GF-D8 (cell line): ENCODE measurements at regions not wholly inside any gene's neighbourhood (a gene's known extent, or its start where the extent isn't known, plus 50 kb on each side); places are given as distances from the start of the nearest gene placed in this dataset.

ENCODE experiments used
- DNase-seq: peaks from one replicate; lab custom pipeline; 2025; lab: John Stamatoyannopoulos, UW

DNA sequence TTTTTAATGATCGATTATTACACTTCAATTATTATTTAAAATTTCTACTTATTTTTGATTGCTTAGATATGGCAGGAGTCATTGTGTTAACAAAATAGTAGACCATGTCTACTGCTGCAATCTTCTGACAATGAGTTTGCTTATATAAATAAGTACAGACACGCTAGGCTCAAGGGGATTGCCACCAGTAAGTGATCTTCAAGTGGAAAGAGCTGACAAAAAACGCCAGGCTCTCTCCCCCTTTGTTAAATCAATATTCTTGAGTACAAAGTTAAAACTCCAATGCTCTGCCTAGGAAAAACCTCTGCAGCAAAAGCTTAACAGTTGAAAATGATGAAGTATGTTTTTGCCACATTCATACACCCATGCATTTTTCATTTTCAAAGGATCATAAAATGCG, 738.1 kb downstream of the HDGFL1 start:
- no peak for DNase-seq

GRCh38 chr6:23308166-23308565, 738.8 kb downstream of the HDGFL1 start:
- DNase-seq = no peak

DNA sequence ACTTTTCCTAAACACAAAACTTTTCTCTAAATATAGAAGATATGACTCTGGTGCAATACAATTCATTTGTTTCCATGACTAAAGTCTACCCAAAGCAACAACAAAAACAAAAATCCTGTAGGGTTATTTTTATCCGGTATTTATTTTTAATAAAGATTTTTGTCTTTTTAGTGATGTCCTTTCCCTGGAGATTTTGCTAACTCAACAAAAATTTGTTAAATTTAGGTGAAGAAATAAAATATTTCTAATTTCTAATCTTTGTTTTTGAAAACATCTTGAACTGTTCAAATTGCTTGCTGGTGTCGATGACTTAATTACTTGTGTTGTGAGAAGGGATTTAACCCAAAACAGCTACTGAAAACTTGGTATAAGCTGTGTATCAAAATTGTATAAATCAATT, 741.8 kb downstream of the HDGFL1 start:
- DNase-seq = no peak

GRCh38 chr6:23316131-23316530, 746.8 kb downstream of the HDGFL1 start:
- no peak for DNase-seq

DNA sequence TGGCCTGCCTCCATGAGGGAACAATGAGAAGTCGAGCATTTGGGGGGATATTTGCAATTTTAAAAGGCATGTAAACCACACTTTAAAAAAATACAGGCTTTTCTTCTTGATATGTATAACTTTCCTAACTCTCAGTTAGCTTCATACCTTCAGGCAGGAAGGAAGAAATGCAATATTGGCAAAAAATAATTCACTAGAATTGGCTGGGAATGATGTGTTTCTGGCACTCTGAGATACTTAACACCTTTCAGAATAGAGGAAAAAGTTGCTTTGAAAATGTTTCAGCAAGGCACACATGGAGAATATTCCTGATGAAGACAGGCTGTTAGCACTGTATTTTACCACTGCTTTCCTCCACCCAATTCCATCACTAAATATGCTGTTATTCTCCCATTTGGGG, 747.6 kb downstream of the HDGFL1 start:
- DNase-seq = no peak

DNA sequence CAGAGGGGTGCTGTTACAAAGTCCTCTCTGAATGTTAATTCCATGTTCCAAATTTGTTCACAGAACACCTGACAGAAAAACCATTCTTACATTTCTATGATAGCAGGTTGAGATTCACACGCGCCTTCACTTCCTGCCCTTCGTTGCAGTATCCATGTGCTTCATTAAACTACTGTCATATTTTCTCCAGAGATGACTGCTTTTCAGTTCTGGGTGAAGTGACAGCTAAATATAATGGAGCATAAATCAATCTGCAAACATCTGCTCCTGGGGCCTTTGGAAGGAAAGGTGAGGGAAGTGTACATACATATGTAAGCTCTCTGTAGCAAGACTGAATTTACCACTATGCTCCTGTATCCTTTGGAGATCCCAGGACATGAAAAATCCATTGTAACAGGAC, 750.2 kb downstream of the HDGFL1 start:
- DNase-seq = no peak

- no peak for DNase-seq
These were observed 751.2 kb downstream of the HDGFL1 start for GRCh38 chr6:23320471-23321015.

DNA sequence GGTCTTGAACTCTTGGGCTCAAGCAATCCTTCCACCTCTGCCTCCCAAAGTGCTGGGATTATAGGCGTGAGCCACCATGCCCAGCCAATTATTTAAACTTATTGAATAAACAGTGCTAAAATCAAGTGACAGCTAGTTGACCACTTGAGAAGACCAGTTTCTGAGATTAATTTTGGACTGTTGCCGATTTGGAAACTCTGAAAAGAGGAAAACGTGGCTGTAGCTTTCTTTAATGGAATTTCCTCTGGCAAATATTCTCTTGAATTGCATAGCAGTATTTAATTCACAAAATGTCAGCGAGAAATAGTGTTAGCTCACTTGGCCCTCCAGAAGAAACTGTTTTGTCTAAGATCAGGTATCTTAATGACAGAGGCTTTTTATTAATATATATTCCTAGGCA, 754.5 kb downstream of the HDGFL1 start:
- DNase-seq = no peak

GRCh38 chr6:23325065-23325464, 755.7 kb downstream of the HDGFL1 start:
- DNase-seq = no peak

GRCh38 chr6:23327621-23328020, 758.3 kb downstream of the HDGFL1 start:
- DNase-seq = no peak

- no peak for DNase-seq
These were observed 759.7 kb downstream of the HDGFL1 start for GRCh38 chr6:23329086-23329485.

- DNase-seq = no peak
These were observed 761.3 kb downstream of the HDGFL1 start for GRCh38 chr6:23330632-23331031.

DNA sequence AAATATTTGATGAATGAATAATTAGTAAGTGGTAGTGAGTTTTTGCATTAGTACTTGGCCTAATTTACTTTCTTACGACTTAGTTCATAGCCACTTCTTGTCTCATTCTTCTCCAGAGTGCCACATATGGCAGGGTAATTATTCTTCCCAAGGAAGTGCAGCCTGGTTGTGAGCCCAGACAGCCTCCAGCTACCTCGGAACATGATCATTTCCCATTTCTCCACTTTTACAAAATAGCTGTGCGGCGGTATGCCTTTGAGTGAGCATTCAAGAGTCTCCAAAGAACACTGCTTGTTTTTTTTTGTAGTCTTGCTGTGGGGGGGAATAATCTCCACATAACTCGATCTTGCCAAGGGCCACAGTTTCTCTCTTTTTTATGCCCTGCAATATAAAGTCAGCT, 765.0 kb downstream of the HDGFL1 start:
- DNase-seq = no peak

- no peak for DNase-seq
These were observed 766.5 kb downstream of the HDGFL1 start for GRCh38 chr6:23335894-23336293.

- DNase-seq = no peak
These were observed 769.9 kb downstream of the HDGFL1 start for GRCh38 chr6:23339268-23339667.

DNA sequence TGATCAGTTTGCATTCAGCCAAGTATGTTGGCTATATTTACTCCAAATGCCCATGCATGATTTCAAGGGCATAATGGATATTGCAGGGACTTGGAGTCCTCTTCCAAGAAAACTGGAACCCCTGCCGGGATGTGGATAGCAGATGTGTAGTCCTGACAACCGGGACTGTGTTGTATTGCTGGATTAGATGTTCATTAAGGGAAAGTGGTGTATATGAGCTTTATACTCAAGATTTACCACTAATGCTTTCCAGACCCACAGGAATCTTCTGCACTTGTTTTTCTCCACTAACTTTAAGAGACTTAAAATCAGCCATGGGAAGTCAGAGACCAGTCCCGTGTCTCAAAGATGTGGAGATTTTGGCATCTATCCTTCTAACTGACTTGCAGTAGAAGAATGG, 770.9 kb downstream of the HDGFL1 start:
- DNase-seq = no peak

GRCh38 chr6:23343610-23344306, 774.4 kb downstream of the HDGFL1 start:
- no peak for DNase-seq

DNA sequence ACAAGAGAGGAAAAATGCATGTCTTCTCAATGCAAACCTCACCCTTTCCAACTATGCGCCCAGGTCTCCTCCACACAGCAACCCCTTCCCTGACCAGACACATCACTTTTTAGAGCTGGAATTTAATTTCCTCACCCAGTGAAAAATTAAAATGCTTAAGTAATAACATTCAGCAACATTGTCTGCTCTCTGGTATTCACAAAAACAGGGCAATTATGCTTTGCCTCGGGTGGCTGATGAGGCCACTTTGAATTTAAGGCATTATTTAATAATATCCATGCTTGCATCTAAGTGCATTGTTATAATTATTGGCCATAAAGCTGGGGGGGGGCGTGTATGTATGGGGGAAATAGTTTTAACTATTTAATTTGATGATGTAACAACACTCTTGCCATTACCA, 777.8 kb upstream of the NRSN1 start:
- DNase-seq = no peak

DNA sequence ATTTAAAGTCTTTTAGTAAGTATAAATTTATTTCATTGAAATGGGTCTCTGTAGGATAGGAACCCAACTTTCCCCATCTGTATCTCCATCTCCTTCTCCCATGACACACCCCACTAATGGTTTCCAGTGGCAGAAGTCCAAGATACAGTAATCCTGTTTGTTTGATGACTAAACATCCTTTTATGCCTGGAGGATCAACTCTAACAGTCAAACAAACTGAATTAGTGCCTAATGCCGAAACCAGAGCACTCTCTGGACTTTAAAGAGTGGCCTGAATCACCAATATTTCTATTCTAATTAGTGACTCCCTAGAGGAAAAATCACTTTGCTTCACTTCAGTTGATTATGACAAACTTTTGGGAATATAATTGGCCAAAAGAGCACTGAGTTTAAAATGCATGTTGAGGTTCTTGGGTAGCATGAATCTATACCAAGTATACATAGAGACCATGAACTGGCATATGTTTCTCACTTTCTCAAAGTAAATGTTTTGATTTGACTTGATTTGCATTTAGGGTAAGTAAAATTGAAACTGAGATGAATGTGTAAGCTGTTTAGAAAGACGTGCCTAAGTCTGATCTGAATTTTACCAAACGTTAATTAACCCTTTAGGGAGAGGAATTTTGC, 776.4 kb upstream of the NRSN1 start:
- DNase-seq = no peak

DNA sequence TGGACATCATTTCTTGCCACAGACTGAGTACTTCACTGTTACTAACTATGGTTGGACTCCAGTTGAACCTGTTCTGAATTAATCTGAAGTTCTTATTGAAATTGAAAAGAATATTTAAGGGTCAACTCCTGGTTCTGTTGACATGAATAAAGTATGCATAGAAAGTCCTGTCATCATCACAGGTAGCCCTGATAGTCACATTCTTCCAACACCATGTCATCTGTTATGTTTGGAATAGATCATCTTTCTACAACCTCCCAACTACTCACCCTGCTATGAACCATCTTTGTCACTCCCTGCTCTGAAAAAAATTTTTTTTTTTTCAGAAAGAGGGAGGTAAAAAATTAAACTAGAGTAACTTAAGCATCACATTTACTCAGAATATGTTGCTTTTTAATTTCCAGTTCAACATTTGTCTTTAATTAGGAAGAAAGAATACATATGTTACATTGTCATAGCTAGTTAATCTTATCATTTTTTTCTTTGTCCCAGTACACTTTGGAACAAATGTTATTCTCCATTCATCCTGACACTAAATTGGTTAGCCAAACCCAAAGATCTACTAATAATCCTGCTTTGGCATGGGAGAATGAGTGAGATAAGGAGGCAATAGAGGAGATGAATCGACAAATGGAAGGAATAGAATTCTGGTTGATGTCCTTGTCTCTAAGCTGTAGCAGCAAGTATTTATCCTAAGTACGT, 775.1 kb upstream of the NRSN1 start:
- no peak for DNase-seq

DNA sequence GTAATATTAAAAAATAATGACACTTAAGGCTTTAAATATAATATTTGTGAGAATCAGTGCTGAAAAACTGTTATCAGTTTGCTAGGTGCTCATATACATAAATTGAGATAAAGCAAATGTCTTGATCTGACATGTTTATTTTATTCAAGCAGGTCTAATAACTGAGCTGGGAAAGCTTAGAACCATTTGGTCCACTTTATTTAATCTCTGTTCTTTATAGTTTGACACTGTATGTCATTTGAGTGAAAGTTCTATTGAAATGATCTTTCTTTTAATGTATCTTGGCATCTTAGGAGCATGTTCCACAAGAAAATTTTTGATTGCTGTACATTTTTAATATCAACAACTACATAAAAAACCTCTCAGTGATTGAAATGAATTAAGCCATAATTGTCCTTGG, 772.0 kb upstream of the NRSN1 start:
- no peak for DNase-seq

- no peak for DNase-seq
These were observed 768.7 kb upstream of the NRSN1 start for GRCh38 chr6:23357185-23357766.

- DNase-seq = no peak
These were observed 760.3 kb upstream of the NRSN1 start for GRCh38 chr6:23365732-23366131.
